SK-N-SH treated with all-trans-retinoic acid at 6 μM for 48 hours (cell line): ENCODE measurements at regions not wholly inside any gene's neighbourhood (a gene's known extent, or its start where the extent isn't known, plus 50 kb on each side); places are given as distances from the start of the nearest gene placed in this dataset.

Experiments
- CREB5 ChIP-seq: fragments of 250-450 bp; sonication (Bioruptor Pico); IDR thresholded peaks from 2 replicates; pipeline ENCODE4 v1.5.1; 2020; ENCODE audit warnings: low read depth, mild to moderate bottlenecking, moderate library complexity
- CSRNP3 ChIP-seq: fragments of 250-450 bp; sonication (Bioruptor Pico); IDR thresholded peaks from 2 replicates; pipeline ENCODE4 v1.5.1; 2021; ENCODE audit warnings: mild to moderate bottlenecking, moderate library complexity
- ISL1 ChIP-seq: fragments of 250-450 bp; sonication (Bioruptor Pico); IDR thresholded peaks from 2 replicates; pipeline ENCODE4 v2.1.2; 2022; ENCODE audit warnings: mild to moderate bottlenecking, moderate library complexity
- PATZ1 ChIP-seq: fragments of 250-450 bp; sonication (Bioruptor Pico); IDR thresholded peaks from 2 replicates; pipeline ENCODE4 v1.8.0; 2020; ENCODE audit warnings: mild to moderate bottlenecking, moderate library complexity, borderline replicate concordance
- POU6F1 ChIP-seq: fragments of 250-450 bp; sonication (Bioruptor Pico); IDR thresholded peaks from 2 replicates; pipeline ENCODE4 v1.8.0; 2021; ENCODE audit warnings: low read depth, mild to moderate bottlenecking, moderate library complexity, borderline replicate concordance
- ZNF70 ChIP-seq: fragments of 450-650 bp; formaldehyde crosslinking; IDR thresholded peaks from 2 replicates; pipeline ENCODE4 v1.5.0; 2020; ENCODE audit warnings: mild to moderate bottlenecking, moderate library complexity
- ZNF8 ChIP-seq: fragments of 450-650 bp; formaldehyde crosslinking; IDR thresholded peaks from 2 replicates; pipeline ENCODE4 v1.5.0; 2020; ENCODE audit warnings: mild to moderate bottlenecking, moderate library complexity

GRCh38 chrX:19176901-19177630, 54.8 kb upstream of the ADGRG2 start:
- TF ChIP-seq PATZ1 (CRISPR knock-in tag) = no peak
- no peak for TF ChIP-seq ZNF70 (CRISPR knock-in tag)
- no peak for TF ChIP-seq ISL1
- TF ChIP-seq POU6F1 (CRISPR knock-in tag) = no peak
- TF ChIP-seq CSRNP3 (CRISPR knock-in tag) = no peak
- no peak for TF ChIP-seq CREB5 (CRISPR knock-in tag)
- TF ChIP-seq ZNF8 (CRISPR knock-in tag) = no peak
